Activated CD8-positive, alpha-beta T cell treated with anti-CD3 and anti-CD28 coated beads for 36 hours (primary cell): ENCODE measurements at regions not wholly inside any gene's neighbourhood (a gene's known extent, or its start where the extent isn't known, plus 50 kb on each side); places are given as distances from the start of the nearest gene placed in this dataset.

ENCODE experiments used
- ATAC-seq: fragments of 200-7000 bp; cut with Tn5 transposase; one replicate; pipeline ENCODE4 v1.10.0; 2021; ENCODE audit warnings: mild to moderate bottlenecking, moderate library complexity
- CTCF ChIA-PET: fragments of 350-600 bp; sonication (Branson Sonifier 250); formaldehyde crosslinking; loops from one replicate; lab custom pipeline; 2021; ENCODE audit warnings: antibody characterized with exemption; lab: Charles Lee
- POLR2A ChIA-PET: fragments of 350-600 bp; sonication (Branson Sonifier 250); formaldehyde crosslinking; loops from one replicate; lab custom pipeline; 2021; ENCODE audit warnings: antibody characterized with exemption; lab: Charles Lee
- DNase-seq: peaks from one replicate; pipeline ENCODE4 v3.0.0-alpha.2; 2020
- H3K27ac Mint-ChIP-seq: one replicate; pipeline ENCODE4 v1.8.0; 2021; ENCODE audit warnings: mild to moderate bottlenecking, mixed read lengths
- H3K27me3 Mint-ChIP-seq: one replicate; pipeline ENCODE4 v1.8.0; 2021; ENCODE audit warnings: mixed read lengths
- H3K36me3 Mint-ChIP-seq: one replicate; pipeline ENCODE4 v1.8.0; 2021; ENCODE audit warnings: low read depth, mixed read lengths
- H3K4me1 Mint-ChIP-seq: one replicate; pipeline ENCODE4 v1.8.0; 2021; ENCODE audit warnings: low read depth, mixed read lengths
- H3K4me3 Mint-ChIP-seq: one replicate; pipeline ENCODE4 v1.8.0; 2021; ENCODE audit warnings: mild to moderate bottlenecking, moderate library complexity, mixed read lengths
- H3K9me3 Mint-ChIP-seq: one replicate; pipeline ENCODE4 v1.8.0; 2021; ENCODE audit warnings: mixed read lengths
- intact Hi-C: fragments of 100-400 bp; cut with micrococcal nuclease; formaldehyde crosslinking; loops from one replicate; pipeline ENCODE4 v1.10.0; 2022
- TF ChIP-seq, protein P1 (sequence below): fragments of 200-600 bp; IDR thresholded peaks from one replicate; pipeline ENCODE4 v1.8.0; 2022; ENCODE audit warnings: antibody characterized with exemption, mild to moderate bottlenecking

DNA sequence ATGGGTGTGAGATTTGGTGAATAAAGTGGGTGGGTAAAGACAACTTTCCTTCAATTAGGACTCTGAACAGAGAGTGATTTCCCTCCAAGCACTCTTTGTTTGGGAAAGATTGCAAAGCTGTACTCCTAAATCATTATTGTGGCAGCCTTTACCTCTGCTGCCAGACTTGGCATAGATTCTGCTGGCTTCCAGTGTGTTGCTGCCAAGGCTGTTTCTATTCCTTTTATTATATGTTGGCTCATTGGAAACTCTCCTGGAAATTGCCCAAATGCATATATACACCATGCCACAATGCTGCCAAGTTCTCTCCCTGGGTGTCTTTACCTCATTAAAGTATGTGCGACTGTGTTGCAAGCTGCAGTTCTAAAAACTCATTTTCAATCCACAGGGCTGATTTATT lies 668.0 kb downstream of the MRPL39 start:
- ATAC-seq (no peak), DNase-seq (no peak)
- Mint-ChIP-seq H3K27ac (no peak overlapping the region), H3K9me3 (no peaks in the 10 kb centered on the region), H3K27me3 (no peaks in the 10 kb centered on the region), H3K4me1 (no peaks in the 10 kb centered on the region), H3K36me3 (no peaks in the 10 kb centered on the region), H3K4me3 (no peak overlapping the region)
- ChIA-PET CTCF (no interaction called here), POLR2A (no interaction called here)
- TF ChIP-seq, protein P1, sequence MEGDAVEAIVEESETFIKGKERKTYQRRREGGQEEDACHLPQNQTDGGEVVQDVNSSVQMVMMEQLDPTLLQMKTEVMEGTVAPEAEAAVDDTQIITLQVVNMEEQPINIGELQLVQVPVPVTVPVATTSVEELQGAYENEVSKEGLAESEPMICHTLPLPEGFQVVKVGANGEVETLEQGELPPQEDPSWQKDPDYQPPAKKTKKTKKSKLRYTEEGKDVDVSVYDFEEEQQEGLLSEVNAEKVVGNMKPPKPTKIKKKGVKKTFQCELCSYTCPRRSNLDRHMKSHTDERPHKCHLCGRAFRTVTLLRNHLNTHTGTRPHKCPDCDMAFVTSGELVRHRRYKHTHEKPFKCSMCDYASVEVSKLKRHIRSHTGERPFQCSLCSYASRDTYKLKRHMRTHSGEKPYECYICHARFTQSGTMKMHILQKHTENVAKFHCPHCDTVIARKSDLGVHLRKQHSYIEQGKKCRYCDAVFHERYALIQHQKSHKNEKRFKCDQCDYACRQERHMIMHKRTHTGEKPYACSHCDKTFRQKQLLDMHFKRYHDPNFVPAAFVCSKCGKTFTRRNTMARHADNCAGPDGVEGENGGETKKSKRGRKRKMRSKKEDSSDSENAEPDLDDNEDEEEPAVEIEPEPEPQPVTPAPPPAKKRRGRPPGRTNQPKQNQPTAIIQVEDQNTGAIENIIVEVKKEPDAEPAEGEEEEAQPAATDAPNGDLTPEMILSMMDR: no peak
- intact Hi-C loops: no loop called here

DNA sequence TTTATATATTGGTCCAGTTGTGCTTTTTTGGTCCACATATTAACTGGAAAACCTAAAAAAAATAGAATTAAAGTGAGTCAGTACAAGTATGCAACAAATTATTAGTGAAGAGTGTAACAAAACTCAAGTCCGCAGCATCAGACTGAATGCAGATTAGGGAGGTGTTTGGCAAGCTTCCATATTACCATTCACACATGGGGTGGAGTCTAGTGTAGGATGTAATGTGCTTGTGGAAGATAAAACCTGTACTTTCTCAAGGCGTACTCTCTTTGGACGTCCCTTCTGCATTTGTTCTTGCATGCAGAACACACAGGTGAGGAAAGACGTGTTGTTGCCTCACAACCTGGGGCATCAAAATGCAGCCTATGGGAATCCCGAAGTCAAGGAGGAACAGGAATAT lies 668.7 kb downstream of the MRPL39 start:
- no peaks in the 10 kb centered on the region for H3K4me1 Mint-ChIP-seq
- no peak overlapping the region for H3K27ac Mint-ChIP-seq
- no peak for ATAC-seq
- ChIA-PET POLR2A (no interaction called here), CTCF (no interaction called here)
- H3K4me3 Mint-ChIP-seq: no peak overlapping the region
- H3K27me3 Mint-ChIP-seq: no peaks in the 10 kb centered on the region
- DNase-seq: no peak
- intact Hi-C loops: no loop called here
- H3K9me3 Mint-ChIP-seq: no peaks in the 10 kb centered on the region
- no peaks in the 10 kb centered on the region for H3K36me3 Mint-ChIP-seq
- TF ChIP-seq, protein P1: no peak

DNA sequence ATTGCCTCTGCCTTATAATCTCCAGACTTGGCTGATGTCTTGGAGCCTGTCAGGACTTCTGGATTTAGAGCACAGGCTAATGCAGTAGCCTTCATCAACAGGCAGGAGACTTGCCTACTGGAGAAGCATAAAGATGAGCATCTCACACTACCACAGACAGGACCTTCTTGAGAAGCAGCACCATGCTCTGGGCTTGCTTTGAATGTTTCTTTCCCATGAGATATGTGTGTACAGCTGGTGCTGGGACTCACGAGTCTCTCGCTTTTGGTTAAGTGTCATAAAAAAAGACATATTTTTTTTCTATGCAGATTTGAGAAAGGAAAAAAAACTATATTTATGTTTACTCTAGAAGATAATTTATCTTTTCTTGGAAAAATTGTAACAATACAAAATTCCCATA lies 671.3 kb downstream of the MRPL39 start:
- ATAC-seq (no peak), DNase-seq (no peak)
- Mint-ChIP-seq H3K4me1 (no peaks in the 10 kb centered on the region), H3K9me3 (no peaks in the 10 kb centered on the region), H3K27ac (no peak overlapping the region), H3K27me3 (no peaks in the 10 kb centered on the region), H3K4me3 (no peak overlapping the region), H3K36me3 (no peaks in the 10 kb centered on the region)
- intact Hi-C loops: no loop called here
- POLR2A ChIA-PET: no interaction called here
- TF ChIP-seq, protein P1: no peak
- CTCF ChIA-PET: no interaction called here

DNA sequence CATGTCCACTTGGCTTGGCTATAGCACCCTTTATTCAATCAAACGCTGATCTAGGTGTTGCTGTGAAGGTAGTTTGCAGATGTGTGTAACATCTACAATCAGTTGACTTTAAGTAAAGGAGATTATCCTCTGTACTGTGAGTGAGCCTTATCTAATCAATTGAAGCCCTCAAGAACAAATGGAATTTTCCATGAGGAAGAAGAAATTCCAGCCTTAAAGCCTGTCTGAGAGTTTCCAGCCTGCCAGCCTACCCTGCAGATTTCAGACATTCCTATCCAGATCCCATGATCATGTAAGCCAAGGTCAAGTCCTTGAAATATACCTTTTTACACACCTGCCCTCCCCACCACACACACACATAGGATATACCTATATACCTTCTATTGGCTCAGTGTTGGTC lies 696.7 kb downstream of the MRPL39 start:
- ATAC-seq: no peak
- intact Hi-C loops: no loop called here
- DNase-seq: no peak
- H3K27me3 Mint-ChIP-seq: no peaks in the 10 kb centered on the region
- no peak overlapping the region for H3K4me3 Mint-ChIP-seq
- H3K36me3 Mint-ChIP-seq: no peaks in the 10 kb centered on the region
- TF ChIP-seq, protein P1: no peak
- POLR2A ChIA-PET: no interaction called here
- CTCF ChIA-PET: no interaction called here
- no peaks in the 10 kb centered on the region for H3K9me3 Mint-ChIP-seq
- H3K27ac Mint-ChIP-seq: no peak overlapping the region
- H3K4me1 Mint-ChIP-seq: no peaks in the 10 kb centered on the region

DNA sequence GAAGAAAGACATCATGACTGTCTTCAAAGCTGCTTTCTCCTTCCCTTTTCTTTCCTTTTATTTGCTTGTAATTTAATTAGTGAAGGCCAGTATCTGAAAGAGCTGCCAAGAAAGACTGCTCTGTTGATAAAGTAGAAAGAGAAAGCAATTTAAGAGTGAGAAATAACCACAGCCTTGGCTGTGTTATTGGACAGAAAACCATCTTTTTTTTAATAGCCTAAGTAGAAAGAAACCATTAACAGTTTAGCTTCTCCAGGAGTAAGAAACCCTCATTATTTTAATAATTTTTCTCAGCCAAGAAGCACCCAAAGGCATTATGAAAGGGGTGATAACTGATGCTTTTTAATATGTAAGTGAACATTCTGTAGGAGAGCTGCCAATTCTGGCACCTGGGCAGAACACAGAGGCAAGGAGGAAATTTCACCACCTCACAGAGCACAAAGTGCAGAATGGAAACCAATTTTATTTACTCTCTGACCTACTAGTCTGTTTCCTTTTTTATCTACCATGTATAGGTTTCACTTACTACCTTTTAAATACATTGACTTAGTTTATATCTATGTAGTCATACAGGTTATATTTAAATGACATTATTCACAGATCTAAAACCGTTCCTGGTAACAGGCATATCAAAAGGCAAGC lies 703.2 kb downstream of the MRPL39 start:
- intact Hi-C loops: no loop called here
- no peak overlapping the region for H3K27ac Mint-ChIP-seq
- CTCF ChIA-PET: no interaction called here
- no peaks in the 10 kb centered on the region for H3K9me3 Mint-ChIP-seq
- ATAC-seq (no peak), DNase-seq (no peak)
- no peak overlapping the region for H3K4me3 Mint-ChIP-seq
- POLR2A ChIA-PET: no interaction called here
- TF ChIP-seq, protein P1: no peak
- no peaks in the 10 kb centered on the region for H3K27me3 Mint-ChIP-seq
- H3K4me1 Mint-ChIP-seq: no peaks in the 10 kb centered on the region
- H3K36me3 Mint-ChIP-seq: no peaks in the 10 kb centered on the region
